ENCODE measurements at regions not wholly inside any gene's neighbourhood (a gene's known extent, or its start where the extent isn't known, plus 50 kb on each side); places are given as distances from the start of the nearest gene placed in this dataset.

GRCh38 chr10:89153971-89154370 is 53.1 kb downstream of the CH25H start:
- H3K36me3 ChIP-seq: no peaks in the 10 kb centered on the region; the same call in 1 of the 2 replicates
- no peaks in the 10 kb centered on the region for H3K9me3 ChIP-seq
- H3K4me3 ChIP-seq: no peak overlapping the region
- H3K27me3 ChIP-seq: no peaks in the 10 kb centered on the region
- DNase-seq: no peak

GRCh38 chr10:89153116-89153515 is 54.0 kb downstream of the CH25H start:
- H3K9me3 ChIP-seq: peaks cover 7% of the 10 kb centered on the region
- DNase-seq: no peak
- no peaks in the 10 kb centered on the region; the same call in 1 of the 2 replicates for H3K36me3 ChIP-seq
- H3K4me3 ChIP-seq: no peak overlapping the region
- no peaks in the 10 kb centered on the region for H3K27me3 ChIP-seq

- Histone ChIP-seq H3K36me3 (no peaks in the 10 kb centered on the region; the same call in 1 of the 2 replicates), H3K27me3 (no peaks in the 10 kb centered on the region), H3K9me3 (peaks cover 9% of the 10 kb centered on the region), H3K4me3 (no peak overlapping the region)
- peak; percentile 23 for DNase-seq
Measured at GRCh38 chr10:89151857-89152256, 55.3 kb downstream of the CH25H start.

- no peak for DNase-seq
- Histone ChIP-seq H3K9me3 (peaks cover 9% of the 10 kb centered on the region), H3K36me3 (no peaks in the 10 kb centered on the region; the same call in 1 of the 2 replicates), H3K4me3 (no peak overlapping the region), H3K27me3 (no peaks in the 10 kb centered on the region)
Measured at GRCh38 chr10:89148061-89148460, 59.1 kb downstream of the CH25H start.

GRCh38 chr10:89147256-89147655 is 59.9 kb downstream of the CH25H start:
- DNase-seq: peak; percentile 92
- no peaks in the 10 kb centered on the region for H3K27me3 ChIP-seq
- no peak overlapping the region for H3K4me3 ChIP-seq
- H3K36me3 ChIP-seq: no peaks in the 10 kb centered on the region; the same call in 1 of the 2 replicates
- peaks cover 9% of the 10 kb centered on the region for H3K9me3 ChIP-seq

GRCh38 chr10:89144836-89145235 is 62.3 kb downstream of the CH25H start:
- no peak for DNase-seq
- H3K27me3 ChIP-seq: no peaks in the 10 kb centered on the region
- H3K9me3 ChIP-seq: peaks cover 9% of the 10 kb centered on the region
- H3K36me3 ChIP-seq: no peaks in the 10 kb centered on the region; the same call in 1 of the 2 replicates
- H3K4me3 ChIP-seq: no peak overlapping the region

- no peaks in the 10 kb centered on the region for H3K27me3 ChIP-seq
- DNase-seq: no peak
- no peaks in the 10 kb centered on the region for H3K36me3 ChIP-seq
- no peaks in the 10 kb centered on the region for H3K9me3 ChIP-seq
- no peak overlapping the region for H3K4me3 ChIP-seq
Measured at GRCh38 chr10:89142590-89142989, 64.5 kb downstream of the CH25H start.

- no peak for DNase-seq
- H3K4me3 ChIP-seq: no peak overlapping the region
- no peaks in the 10 kb centered on the region for H3K27me3 ChIP-seq
- no peaks in the 10 kb centered on the region for H3K36me3 ChIP-seq
- H3K9me3 ChIP-seq: no peaks in the 10 kb centered on the region
Measured at GRCh38 chr10:89138755-89139490, 68.2 kb downstream of the CH25H start.

- H3K4me3 ChIP-seq: no peak overlapping the region
- H3K9me3 ChIP-seq: no peaks in the 10 kb centered on the region
- no peak for DNase-seq
- no peaks in the 10 kb centered on the region for H3K27me3 ChIP-seq
- H3K36me3 ChIP-seq: no peaks in the 10 kb centered on the region
Measured at GRCh38 chr10:89134963-89135362, 72.2 kb downstream of the CH25H start.

- H3K9me3 ChIP-seq: no peaks in the 10 kb centered on the region
- peak; percentile 81 for DNase-seq
- no peaks in the 10 kb centered on the region for H3K27me3 ChIP-seq
- H3K4me3 ChIP-seq: no peak overlapping the region
- no peaks in the 10 kb centered on the region for H3K36me3 ChIP-seq
Measured at GRCh38 chr10:89129911-89130310, 77.2 kb downstream of the CH25H start.

- no peak overlapping the region for H3K4me3 ChIP-seq
- H3K27me3 ChIP-seq: no peaks in the 10 kb centered on the region
- DNase-seq: peak; percentile 7
- no peaks in the 10 kb centered on the region for H3K36me3 ChIP-seq
- H3K9me3 ChIP-seq: no peaks in the 10 kb centered on the region
Measured at GRCh38 chr10:89122433-89123051, 84.6 kb downstream of the CH25H start.

GRCh38 chr10:89121764-89122020 is 85.4 kb downstream of the CH25H start:
- no peak overlapping the region for H3K4me3 ChIP-seq
- H3K9me3 ChIP-seq: no peaks in the 10 kb centered on the region
- H3K27me3 ChIP-seq: no peaks in the 10 kb centered on the region
- no peaks in the 10 kb centered on the region for H3K36me3 ChIP-seq
- DNase-seq: no peak

- Histone ChIP-seq H3K9me3 (no peaks in the 10 kb centered on the region), H3K27me3 (no peaks in the 10 kb centered on the region), H3K36me3 (no peaks in the 10 kb centered on the region), H3K4me3 (no peak overlapping the region)
- no peak for DNase-seq
Measured at GRCh38 chr10:89120931-89121763, 86.0 kb downstream of the CH25H start.

GRCh38 chr10:89119651-89120050 is 87.5 kb downstream of the CH25H start:
- Histone ChIP-seq H3K9me3 (no peaks in the 10 kb centered on the region), H3K36me3 (no peaks in the 10 kb centered on the region), H3K27me3 (no peaks in the 10 kb centered on the region), H3K4me3 (no peak overlapping the region)
- DNase-seq: peak; percentile 20

GRCh38 chr10:89118091-89118490 is 89.0 kb downstream of the CH25H start:
- H3K36me3 ChIP-seq: no peaks in the 10 kb centered on the region
- peak; percentile 23 for DNase-seq
- H3K27me3 ChIP-seq: no peaks in the 10 kb centered on the region
- no peak overlapping the region for H3K4me3 ChIP-seq
- H3K9me3 ChIP-seq: no peaks in the 10 kb centered on the region

- peak; percentile 36 for DNase-seq
- no peak overlapping the region for H3K4me3 ChIP-seq
- H3K36me3 ChIP-seq: no peaks in the 10 kb centered on the region
- peaks cover 3% of the 10 kb centered on the region; the same call in 1 of the 2 replicates for H3K9me3 ChIP-seq
- H3K27me3 ChIP-seq: no peaks in the 10 kb centered on the region
Measured at GRCh38 chr10:89115876-89116627, 91.1 kb downstream of the CH25H start.
